HEK293 (cell line): ENCODE measurements at regions not wholly inside any gene's neighbourhood (a gene's known extent, or its start where the extent isn't known, plus 50 kb on each side); places are given as distances from the start of the nearest gene placed in this dataset.

Experiments
- ZNF830 ChIP-seq: fragments of 450-650 bp; IDR thresholded peaks from 2 replicates; pipeline ENCODE4 v1.5.0; 2018; ENCODE audit warnings: missing biosample characterization, missing genetic modification characterization, low read depth, mild to moderate bottlenecking, moderate library complexity
- TF ChIP-seq, protein P1 (sequence below): fragments of 450-650 bp; formaldehyde crosslinking; IDR thresholded peaks from 2 replicates; pipeline ENCODE4 v1.5.1; 2016; ENCODE audit warnings: missing biosample characterization, missing genetic modification characterization
- TF ChIP-seq, protein P2 (sequence below): fragments of 450-650 bp; formaldehyde crosslinking; IDR thresholded peaks from 2 replicates; pipeline ENCODE4 v1.5.1; 2016; ENCODE audit warnings: missing biosample characterization, missing genetic modification characterization

GRCh38 chr11:69977951-69978350, 100.2 kb upstream of the ANO1 start:
- TF ChIP-seq, protein P1, sequence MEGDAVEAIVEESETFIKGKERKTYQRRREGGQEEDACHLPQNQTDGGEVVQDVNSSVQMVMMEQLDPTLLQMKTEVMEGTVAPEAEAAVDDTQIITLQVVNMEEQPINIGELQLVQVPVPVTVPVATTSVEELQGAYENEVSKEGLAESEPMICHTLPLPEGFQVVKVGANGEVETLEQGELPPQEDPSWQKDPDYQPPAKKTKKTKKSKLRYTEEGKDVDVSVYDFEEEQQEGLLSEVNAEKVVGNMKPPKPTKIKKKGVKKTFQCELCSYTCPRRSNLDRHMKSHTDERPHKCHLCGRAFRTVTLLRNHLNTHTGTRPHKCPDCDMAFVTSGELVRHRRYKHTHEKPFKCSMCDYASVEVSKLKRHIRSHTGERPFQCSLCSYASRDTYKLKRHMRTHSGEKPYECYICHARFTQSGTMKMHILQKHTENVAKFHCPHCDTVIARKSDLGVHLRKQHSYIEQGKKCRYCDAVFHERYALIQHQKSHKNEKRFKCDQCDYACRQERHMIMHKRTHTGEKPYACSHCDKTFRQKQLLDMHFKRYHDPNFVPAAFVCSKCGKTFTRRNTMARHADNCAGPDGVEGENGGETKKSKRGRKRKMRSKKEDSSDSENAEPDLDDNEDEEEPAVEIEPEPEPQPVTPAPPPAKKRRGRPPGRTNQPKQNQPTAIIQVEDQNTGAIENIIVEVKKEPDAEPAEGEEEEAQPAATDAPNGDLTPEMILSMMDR (tag by site-specific recombination): no peak
- TF ChIP-seq, protein P2, sequence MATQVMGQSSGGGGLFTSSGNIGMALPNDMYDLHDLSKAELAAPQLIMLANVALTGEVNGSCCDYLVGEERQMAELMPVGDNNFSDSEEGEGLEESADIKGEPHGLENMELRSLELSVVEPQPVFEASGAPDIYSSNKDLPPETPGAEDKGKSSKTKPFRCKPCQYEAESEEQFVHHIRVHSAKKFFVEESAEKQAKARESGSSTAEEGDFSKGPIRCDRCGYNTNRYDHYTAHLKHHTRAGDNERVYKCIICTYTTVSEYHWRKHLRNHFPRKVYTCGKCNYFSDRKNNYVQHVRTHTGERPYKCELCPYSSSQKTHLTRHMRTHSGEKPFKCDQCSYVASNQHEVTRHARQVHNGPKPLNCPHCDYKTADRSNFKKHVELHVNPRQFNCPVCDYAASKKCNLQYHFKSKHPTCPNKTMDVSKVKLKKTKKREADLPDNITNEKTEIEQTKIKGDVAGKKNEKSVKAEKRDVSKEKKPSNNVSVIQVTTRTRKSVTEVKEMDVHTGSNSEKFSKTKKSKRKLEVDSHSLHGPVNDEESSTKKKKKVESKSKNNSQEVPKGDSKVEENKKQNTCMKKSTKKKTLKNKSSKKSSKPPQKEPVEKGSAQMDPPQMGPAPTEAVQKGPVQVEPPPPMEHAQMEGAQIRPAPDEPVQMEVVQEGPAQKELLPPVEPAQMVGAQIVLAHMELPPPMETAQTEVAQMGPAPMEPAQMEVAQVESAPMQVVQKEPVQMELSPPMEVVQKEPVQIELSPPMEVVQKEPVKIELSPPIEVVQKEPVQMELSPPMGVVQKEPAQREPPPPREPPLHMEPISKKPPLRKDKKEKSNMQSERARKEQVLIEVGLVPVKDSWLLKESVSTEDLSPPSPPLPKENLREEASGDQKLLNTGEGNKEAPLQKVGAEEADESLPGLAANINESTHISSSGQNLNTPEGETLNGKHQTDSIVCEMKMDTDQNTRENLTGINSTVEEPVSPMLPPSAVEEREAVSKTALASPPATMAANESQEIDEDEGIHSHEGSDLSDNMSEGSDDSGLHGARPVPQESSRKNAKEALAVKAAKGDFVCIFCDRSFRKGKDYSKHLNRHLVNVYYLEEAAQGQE (tag by site-specific recombination): no peak
- no peak for TF ChIP-seq ZNF830
